GM23338 (cell line): ENCODE measurements at regions not wholly inside any gene's neighbourhood (a gene's known extent, or its start where the extent isn't known, plus 50 kb on each side); places are given as distances from the start of the nearest gene placed in this dataset.

Experiments
- ATAC-seq: fragments of 200-7000 bp; cut with Tn5 transposase; 3 replicates; pipeline ENCODE4 v1.9.1; 2020
- DNase-seq: peaks from one replicate; pipeline ENCODE4 v3.0.0-alpha.2; 2015; ENCODE audit warnings: low spot score
- H2AFZ ChIP-seq: fragments of 200-600 bp; sonication (generic); 2 replicates; pipeline ENCODE4 v1.8.0; 2016; ENCODE audit warnings: antibody characterized with exemption, mild to moderate bottlenecking, moderate library complexity
- H3F3A ChIP-seq: fragments of 200-600 bp; sonication (generic); replicated peaks from 2 replicates; pipeline ENCODE4 v1.8.0; 2017; ENCODE audit warnings: antibody characterized with exemption, mixed run types, low read depth
- H3K27ac ChIP-seq: fragments of 200-600 bp; sonication (generic); 2 replicates; pipeline ENCODE4 v1.6.1; 2016; ENCODE audit warnings: low read depth
- H3K27me3 ChIP-seq: fragments of 200-600 bp; sonication (generic); 2 replicates; pipeline ENCODE4 v1.8.0; 2016; ENCODE audit warnings: mild to moderate bottlenecking, mixed run types, moderate library complexity; ENCODE audit not compliant: insufficient read depth
- H3K36me3 ChIP-seq: fragments of 200-600 bp; sonication (generic); 2 replicates; pipeline ENCODE4 v1.8.0; 2016; ENCODE audit warnings: mild to moderate bottlenecking; ENCODE audit not compliant: insufficient read depth
- H3K4me1 ChIP-seq: fragments of 200-600 bp; sonication (generic); 2 replicates; pipeline ENCODE4 v1.8.0; 2016; ENCODE audit warnings: mild to moderate bottlenecking, moderate library complexity; ENCODE audit not compliant: insufficient read depth
- H3K4me2 ChIP-seq: fragments of 200-600 bp; sonication (generic); 2 replicates; pipeline ENCODE4 v1.7.1; 2017; ENCODE audit warnings: mixed run types
- H3K4me3 ChIP-seq: fragments of 200-600 bp; sonication (generic); 2 replicates; pipeline ENCODE4 v1.6.1; 2016; ENCODE audit warnings: mixed run types
- H3K79me2 ChIP-seq: fragments of 200-600 bp; sonication (generic); replicated peaks from 2 replicates; pipeline ENCODE4 v1.8.0; 2017; ENCODE audit warnings: mild to moderate bottlenecking; ENCODE audit not compliant: insufficient read depth
- H3K9me2 ChIP-seq: fragments of 200-600 bp; sonication (generic); 2 replicates; pipeline ENCODE4 v1.8.0; 2017; ENCODE audit not compliant: insufficient read depth
- H4K20me1 ChIP-seq: fragments of 200-600 bp; sonication (generic); replicated peaks from 2 replicates; pipeline ENCODE4 v1.8.0; 2017; ENCODE audit warnings: mild to moderate bottlenecking; ENCODE audit not compliant: insufficient read depth
- H3K27ac Mint-ChIP-seq: 2 replicates; pipeline ENCODE4 v1.8.0; 2020; ENCODE audit warnings: inconsistent platforms, mild to moderate bottlenecking, moderate library complexity, mixed read lengths
- H3K27me3 Mint-ChIP-seq: 3 replicates; pipeline ENCODE4 v1.8.0; 2022; ENCODE audit warnings: low read depth, mild to moderate bottlenecking, moderate library complexity, mixed read lengths, inconsistent platforms; ENCODE audit not compliant: insufficient read depth, poor library complexity
- H3K36me3 Mint-ChIP-seq: 3 replicates; pipeline ENCODE4 v1.8.0; 2021; ENCODE audit warnings: low read depth, mild to moderate bottlenecking, inconsistent platforms, moderate library complexity, mixed read lengths
- H3K4me1 Mint-ChIP-seq: 3 replicates; pipeline ENCODE4 v1.8.0; 2020; ENCODE audit warnings: mild to moderate bottlenecking, inconsistent platforms, mixed read lengths
- H3K4me3 Mint-ChIP-seq: 3 replicates; pipeline ENCODE4 v1.8.0; 2021; ENCODE audit warnings: moderate library complexity, mild to moderate bottlenecking, inconsistent platforms, mixed read lengths
- H3K9me3 Mint-ChIP-seq: 3 replicates; pipeline ENCODE4 v1.8.0; 2020; ENCODE audit warnings: moderate library complexity, mild to moderate bottlenecking, inconsistent platforms, mixed read lengths
- CREB1 ChIP-seq: fragments of 250-450 bp; sonication (Bioruptor Pico); IDR thresholded peaks from 2 replicates; pipeline ENCODE4 v1.5.0; 2020; ENCODE audit warnings: low read depth, mild to moderate bottlenecking, moderate library complexity
- ETS1 ChIP-seq: IDR thresholded peaks from 2 replicates; pipeline ENCODE4 v1.6.1; 2016; ENCODE audit warnings: antibody characterized with exemption
- EZH2 ChIP-seq: fragments of 200-600 bp; sonication (generic); IDR thresholded peaks from one replicate; pipeline ENCODE4 v1.8.0; 2017; ENCODE audit warnings: antibody characterized with exemption, mild to moderate bottlenecking, low read depth; ENCODE audit not compliant: unreplicated experiment
- EZH2phosphoT487 ChIP-seq: fragments of 200-600 bp; sonication (generic); IDR thresholded peaks from one replicate; pipeline ENCODE4 v1.8.1; 2018; ENCODE audit warnings: antibody characterized with exemption; ENCODE audit not compliant: unreplicated experiment
- JUNB ChIP-seq: IDR thresholded peaks from one replicate; pipeline ENCODE4 v1.6.1; 2016; ENCODE audit warnings: antibody characterized with exemption; ENCODE audit not compliant: unreplicated experiment
- NANOG ChIP-seq: IDR thresholded peaks from 2 replicates; pipeline ENCODE4 v1.6.1; 2016; ENCODE audit warnings: antibody characterized with exemption, borderline replicate concordance
- POLR2AphosphoS5 ChIP-seq: IDR thresholded peaks from 2 replicates; pipeline ENCODE4 v1.6.1; 2016; ENCODE audit warnings: antibody characterized with exemption, low read depth
- STAT1 ChIP-seq: IDR thresholded peaks from one replicate; pipeline ENCODE4 v1.6.1; 2016; ENCODE audit warnings: antibody characterized with exemption; ENCODE audit not compliant: unreplicated experiment
- ZNF114 ChIP-seq: fragments of 250-450 bp; sonication (Bioruptor Pico); IDR thresholded peaks from 2 replicates; pipeline ENCODE4 v1.5.0; 2020; ENCODE audit warnings: mild to moderate bottlenecking, moderate library complexity
- ZNF331 ChIP-seq: fragments of 250-450 bp; sonication (Bioruptor Pico); IDR thresholded peaks from 2 replicates; pipeline ENCODE4 v1.5.0; 2020; ENCODE audit warnings: low read depth, mild to moderate bottlenecking, moderate library complexity
- ZNF462 ChIP-seq: fragments of 250-450 bp; sonication (Bioruptor Pico); IDR thresholded peaks from 2 replicates; pipeline ENCODE4 v1.5.0; 2020; ENCODE audit warnings: mild to moderate bottlenecking, moderate library complexity
- TF ChIP-seq, protein P1 (sequence below), 2 experiments: fragments of 200-600 bp in 1 of 2; sonication (generic) in 1 of 2; conservative IDR thresholded peaks; 2 replicates each; pipeline versions ENCODE4 v1.5.1 to v1.6.1; 2016 to 2017; ENCODE audit warnings: antibody characterized with exemption in 2 of 2, low read depth in 2 of 2, mild to moderate bottlenecking in 2 of 2, moderate library complexity in 1 of 2
- TF ChIP-seq, protein P2 (sequence below): IDR thresholded peaks from one replicate; pipeline ENCODE4 v1.6.1; 2018; ENCODE audit warnings: antibody characterized with exemption; ENCODE audit not compliant: unreplicated experiment

- Histone ChIP-seq H3K36me3 (no peaks in the 10 kb centered on the region), H3K9me2 (no peaks in the 10 kb centered on the region), H3K79me2 (no peaks in the 10 kb centered on the region), H3K27ac (no peak overlapping the region), H3K27me3 (no peaks in the 10 kb centered on the region), H4K20me1 (no peaks in the 10 kb centered on the region), H3K4me2 (no peak overlapping the region), H3K4me3 (no peak overlapping the region), H3K4me1 (no peaks in the 10 kb centered on the region), H2AFZ (no peak overlapping the region), H3F3A (no peaks in the 10 kb centered on the region)
- no peak overlapping the region for H3K27ac Mint-ChIP-seq
- H3K4me3 Mint-ChIP-seq, result no peak overlapping the region
- H3K27me3 Mint-ChIP-seq, result peaks cover 1% of the 10 kb centered on the region
- TF ChIP-seq ZNF462 (no peak), NANOG (no peak), ETS1 (no peak), EZH2 (no peak), ZNF114 (no peak), ZNF331 (CRISPR knock-in tag) (no peak), CREB1 (CRISPR knock-in tag) (no peak), JUNB (no peak), STAT1 (no peak), EZH2phosphoT487 (no peak), POLR2AphosphoS5 (no peak)
- TF ChIP-seq, protein P1, sequence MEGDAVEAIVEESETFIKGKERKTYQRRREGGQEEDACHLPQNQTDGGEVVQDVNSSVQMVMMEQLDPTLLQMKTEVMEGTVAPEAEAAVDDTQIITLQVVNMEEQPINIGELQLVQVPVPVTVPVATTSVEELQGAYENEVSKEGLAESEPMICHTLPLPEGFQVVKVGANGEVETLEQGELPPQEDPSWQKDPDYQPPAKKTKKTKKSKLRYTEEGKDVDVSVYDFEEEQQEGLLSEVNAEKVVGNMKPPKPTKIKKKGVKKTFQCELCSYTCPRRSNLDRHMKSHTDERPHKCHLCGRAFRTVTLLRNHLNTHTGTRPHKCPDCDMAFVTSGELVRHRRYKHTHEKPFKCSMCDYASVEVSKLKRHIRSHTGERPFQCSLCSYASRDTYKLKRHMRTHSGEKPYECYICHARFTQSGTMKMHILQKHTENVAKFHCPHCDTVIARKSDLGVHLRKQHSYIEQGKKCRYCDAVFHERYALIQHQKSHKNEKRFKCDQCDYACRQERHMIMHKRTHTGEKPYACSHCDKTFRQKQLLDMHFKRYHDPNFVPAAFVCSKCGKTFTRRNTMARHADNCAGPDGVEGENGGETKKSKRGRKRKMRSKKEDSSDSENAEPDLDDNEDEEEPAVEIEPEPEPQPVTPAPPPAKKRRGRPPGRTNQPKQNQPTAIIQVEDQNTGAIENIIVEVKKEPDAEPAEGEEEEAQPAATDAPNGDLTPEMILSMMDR (conservative IDR thresholded peaks at IDR 0.05; ENCODE audit: low read depth in 2 of 2), result no peak
- TF ChIP-seq, protein P2, sequence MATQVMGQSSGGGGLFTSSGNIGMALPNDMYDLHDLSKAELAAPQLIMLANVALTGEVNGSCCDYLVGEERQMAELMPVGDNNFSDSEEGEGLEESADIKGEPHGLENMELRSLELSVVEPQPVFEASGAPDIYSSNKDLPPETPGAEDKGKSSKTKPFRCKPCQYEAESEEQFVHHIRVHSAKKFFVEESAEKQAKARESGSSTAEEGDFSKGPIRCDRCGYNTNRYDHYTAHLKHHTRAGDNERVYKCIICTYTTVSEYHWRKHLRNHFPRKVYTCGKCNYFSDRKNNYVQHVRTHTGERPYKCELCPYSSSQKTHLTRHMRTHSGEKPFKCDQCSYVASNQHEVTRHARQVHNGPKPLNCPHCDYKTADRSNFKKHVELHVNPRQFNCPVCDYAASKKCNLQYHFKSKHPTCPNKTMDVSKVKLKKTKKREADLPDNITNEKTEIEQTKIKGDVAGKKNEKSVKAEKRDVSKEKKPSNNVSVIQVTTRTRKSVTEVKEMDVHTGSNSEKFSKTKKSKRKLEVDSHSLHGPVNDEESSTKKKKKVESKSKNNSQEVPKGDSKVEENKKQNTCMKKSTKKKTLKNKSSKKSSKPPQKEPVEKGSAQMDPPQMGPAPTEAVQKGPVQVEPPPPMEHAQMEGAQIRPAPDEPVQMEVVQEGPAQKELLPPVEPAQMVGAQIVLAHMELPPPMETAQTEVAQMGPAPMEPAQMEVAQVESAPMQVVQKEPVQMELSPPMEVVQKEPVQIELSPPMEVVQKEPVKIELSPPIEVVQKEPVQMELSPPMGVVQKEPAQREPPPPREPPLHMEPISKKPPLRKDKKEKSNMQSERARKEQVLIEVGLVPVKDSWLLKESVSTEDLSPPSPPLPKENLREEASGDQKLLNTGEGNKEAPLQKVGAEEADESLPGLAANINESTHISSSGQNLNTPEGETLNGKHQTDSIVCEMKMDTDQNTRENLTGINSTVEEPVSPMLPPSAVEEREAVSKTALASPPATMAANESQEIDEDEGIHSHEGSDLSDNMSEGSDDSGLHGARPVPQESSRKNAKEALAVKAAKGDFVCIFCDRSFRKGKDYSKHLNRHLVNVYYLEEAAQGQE, result no peak
- DNase-seq (no peak), ATAC-seq (no peak)
- H3K36me3 Mint-ChIP-seq, result no peaks in the 10 kb centered on the region
- H3K9me3 Mint-ChIP-seq, result no peaks in the 10 kb centered on the region; the same call in 2 of the 3 replicates
- no peaks in the 10 kb centered on the region; the same call in 2 of the 3 replicates for H3K4me1 Mint-ChIP-seq
Observed at GRCh38 chr18:2424420-2424819, 146.9 kb downstream of the METTL4 start.
